ENCODE measurements at regions not wholly inside any gene's neighbourhood (a gene's known extent, or its start where the extent isn't known, plus 50 kb on each side); places are given as distances from the start of the nearest gene placed in this dataset.
A peak's percentile ranks its signal among the peaks of the same experiment; 100 is the strongest.

DNA sequence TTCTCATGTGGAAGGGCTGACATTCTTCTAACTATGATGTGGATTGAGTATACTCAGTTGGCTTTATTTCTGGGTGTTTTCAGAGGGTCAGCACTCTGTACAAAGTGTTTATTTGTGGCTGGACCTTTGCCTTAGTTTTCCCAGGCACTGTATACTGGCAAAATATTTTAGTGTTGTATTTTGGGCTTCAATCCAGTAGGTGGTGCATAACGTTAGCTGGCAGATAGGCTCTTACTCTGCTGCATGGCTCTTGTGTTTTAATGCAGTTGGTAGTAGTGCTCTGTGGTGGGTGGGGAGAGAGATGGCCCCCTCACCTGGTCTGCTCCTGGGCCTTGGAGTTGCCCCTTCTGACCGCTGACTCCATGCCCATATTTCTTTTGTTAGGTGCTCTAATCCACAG lies 75.6 kb upstream of the REG3A start:
- no peaks in the 10 kb centered on the region for H3K27me3 ChIP-seq (ENCODE audit: insufficient read depth)
- no peaks in the 10 kb centered on the region for H3K79me2 ChIP-seq (replicated peaks; ENCODE audit: insufficient read depth)
- ATAC-seq (peak; percentile 90), DNase-seq (ENCODE audit: low spot score) (peak; percentile 47)
- Mint-ChIP-seq H3K27ac (no peak overlapping the region), H3K27me3 (ENCODE audit: insufficient read depth, low read depth, poor library complexity) (no peaks in the 10 kb centered on the region), H3K9me3 (no peaks in the 10 kb centered on the region), H3K36me3 (ENCODE audit: low read depth) (no peaks in the 10 kb centered on the region), H3K4me3 (no peak overlapping the region), H3K4me1 (no peaks in the 10 kb centered on the region)
- H3K9me2 ChIP-seq (ENCODE audit: insufficient read depth), result no peaks in the 10 kb centered on the region; the same call in 1 of the 2 replicates
- no peak overlapping the region for H2AFZ ChIP-seq
- H3K4me2 ChIP-seq, result no peak overlapping the region
- TF ChIP-seq STAT1 (IDR thresholded peaks at IDR 0.05; ENCODE audit: unreplicated experiment), result no peak
- TF ChIP-seq, protein P1, sequence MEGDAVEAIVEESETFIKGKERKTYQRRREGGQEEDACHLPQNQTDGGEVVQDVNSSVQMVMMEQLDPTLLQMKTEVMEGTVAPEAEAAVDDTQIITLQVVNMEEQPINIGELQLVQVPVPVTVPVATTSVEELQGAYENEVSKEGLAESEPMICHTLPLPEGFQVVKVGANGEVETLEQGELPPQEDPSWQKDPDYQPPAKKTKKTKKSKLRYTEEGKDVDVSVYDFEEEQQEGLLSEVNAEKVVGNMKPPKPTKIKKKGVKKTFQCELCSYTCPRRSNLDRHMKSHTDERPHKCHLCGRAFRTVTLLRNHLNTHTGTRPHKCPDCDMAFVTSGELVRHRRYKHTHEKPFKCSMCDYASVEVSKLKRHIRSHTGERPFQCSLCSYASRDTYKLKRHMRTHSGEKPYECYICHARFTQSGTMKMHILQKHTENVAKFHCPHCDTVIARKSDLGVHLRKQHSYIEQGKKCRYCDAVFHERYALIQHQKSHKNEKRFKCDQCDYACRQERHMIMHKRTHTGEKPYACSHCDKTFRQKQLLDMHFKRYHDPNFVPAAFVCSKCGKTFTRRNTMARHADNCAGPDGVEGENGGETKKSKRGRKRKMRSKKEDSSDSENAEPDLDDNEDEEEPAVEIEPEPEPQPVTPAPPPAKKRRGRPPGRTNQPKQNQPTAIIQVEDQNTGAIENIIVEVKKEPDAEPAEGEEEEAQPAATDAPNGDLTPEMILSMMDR (conservative IDR thresholded peaks at IDR 0.05; ENCODE audit: low read depth in 2 of 2), result peak; percentile 64 to 80
- H3K4me1 ChIP-seq (ENCODE audit: insufficient read depth), result no peaks in the 10 kb centered on the region
- H3K4me3 ChIP-seq, result no peak overlapping the region
- no peak overlapping the region for H3K27ac ChIP-seq (ENCODE audit: low read depth)
- H3F3A ChIP-seq (replicated peaks; ENCODE audit: low read depth), result no peaks in the 10 kb centered on the region
- no peaks in the 10 kb centered on the region for H4K20me1 ChIP-seq (replicated peaks; ENCODE audit: insufficient read depth)
- H3K36me3 ChIP-seq (ENCODE audit: insufficient read depth), result no peaks in the 10 kb centered on the region

DNA sequence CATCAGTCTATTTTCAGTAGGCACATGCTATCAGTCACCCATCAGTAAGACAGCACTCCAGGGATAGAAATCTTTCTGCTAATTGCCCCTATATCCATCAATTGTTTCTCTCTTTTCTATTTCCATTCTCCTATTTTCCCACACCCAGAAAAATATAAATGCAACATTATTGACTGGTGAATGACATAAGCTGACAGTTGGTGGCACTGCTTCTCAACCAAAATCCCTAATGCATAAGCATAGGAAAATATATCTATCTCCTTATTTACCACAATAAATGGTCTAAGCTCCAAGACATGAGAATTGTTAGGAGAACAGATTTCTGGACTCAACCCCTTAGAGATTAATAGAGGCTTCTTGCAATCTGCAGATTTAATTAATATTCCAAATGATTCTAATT lies 64.0 kb upstream of the REG3A start:
- peaks cover 2% of the 10 kb centered on the region; the same call in 1 of the 3 replicates for H3K9me3 Mint-ChIP-seq
- DNase-seq (ENCODE audit: low spot score) (no peak), ATAC-seq (no peak)
- H2AFZ ChIP-seq, result no peak overlapping the region
- H3K4me3 ChIP-seq, result no peak overlapping the region
- H3K79me2 ChIP-seq (replicated peaks; ENCODE audit: insufficient read depth), result no peaks in the 10 kb centered on the region
- no peaks in the 10 kb centered on the region for H3K4me1 Mint-ChIP-seq
- H4K20me1 ChIP-seq (replicated peaks; ENCODE audit: insufficient read depth), result no peaks in the 10 kb centered on the region
- TF ChIP-seq, protein P2, sequence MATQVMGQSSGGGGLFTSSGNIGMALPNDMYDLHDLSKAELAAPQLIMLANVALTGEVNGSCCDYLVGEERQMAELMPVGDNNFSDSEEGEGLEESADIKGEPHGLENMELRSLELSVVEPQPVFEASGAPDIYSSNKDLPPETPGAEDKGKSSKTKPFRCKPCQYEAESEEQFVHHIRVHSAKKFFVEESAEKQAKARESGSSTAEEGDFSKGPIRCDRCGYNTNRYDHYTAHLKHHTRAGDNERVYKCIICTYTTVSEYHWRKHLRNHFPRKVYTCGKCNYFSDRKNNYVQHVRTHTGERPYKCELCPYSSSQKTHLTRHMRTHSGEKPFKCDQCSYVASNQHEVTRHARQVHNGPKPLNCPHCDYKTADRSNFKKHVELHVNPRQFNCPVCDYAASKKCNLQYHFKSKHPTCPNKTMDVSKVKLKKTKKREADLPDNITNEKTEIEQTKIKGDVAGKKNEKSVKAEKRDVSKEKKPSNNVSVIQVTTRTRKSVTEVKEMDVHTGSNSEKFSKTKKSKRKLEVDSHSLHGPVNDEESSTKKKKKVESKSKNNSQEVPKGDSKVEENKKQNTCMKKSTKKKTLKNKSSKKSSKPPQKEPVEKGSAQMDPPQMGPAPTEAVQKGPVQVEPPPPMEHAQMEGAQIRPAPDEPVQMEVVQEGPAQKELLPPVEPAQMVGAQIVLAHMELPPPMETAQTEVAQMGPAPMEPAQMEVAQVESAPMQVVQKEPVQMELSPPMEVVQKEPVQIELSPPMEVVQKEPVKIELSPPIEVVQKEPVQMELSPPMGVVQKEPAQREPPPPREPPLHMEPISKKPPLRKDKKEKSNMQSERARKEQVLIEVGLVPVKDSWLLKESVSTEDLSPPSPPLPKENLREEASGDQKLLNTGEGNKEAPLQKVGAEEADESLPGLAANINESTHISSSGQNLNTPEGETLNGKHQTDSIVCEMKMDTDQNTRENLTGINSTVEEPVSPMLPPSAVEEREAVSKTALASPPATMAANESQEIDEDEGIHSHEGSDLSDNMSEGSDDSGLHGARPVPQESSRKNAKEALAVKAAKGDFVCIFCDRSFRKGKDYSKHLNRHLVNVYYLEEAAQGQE (IDR thresholded peaks at IDR 0.05; ENCODE audit: unreplicated experiment), result no peak
- TF ChIP-seq, protein P1 (conservative IDR thresholded peaks at IDR 0.05; ENCODE audit: low read depth in 2 of 2), result peak; percentile 27 to 48
- H3K4me2 ChIP-seq, result no peak overlapping the region
- H3K4me1 ChIP-seq (ENCODE audit: insufficient read depth), result no peaks in the 10 kb centered on the region
- H3K4me3 Mint-ChIP-seq, result no peak overlapping the region
- H3K27me3 ChIP-seq (ENCODE audit: insufficient read depth), result no peaks in the 10 kb centered on the region
- H3K36me3 Mint-ChIP-seq (ENCODE audit: low read depth), result no peaks in the 10 kb centered on the region
- no peaks in the 10 kb centered on the region for H3K27me3 Mint-ChIP-seq (ENCODE audit: insufficient read depth, low read depth, poor library complexity)
- no peak overlapping the region for H3K27ac ChIP-seq (ENCODE audit: low read depth)
- no peaks in the 10 kb centered on the region for H3K36me3 ChIP-seq (ENCODE audit: insufficient read depth)
- H3K27ac Mint-ChIP-seq, result no peak overlapping the region
- H3K9me2 ChIP-seq (ENCODE audit: insufficient read depth), result no peaks in the 10 kb centered on the region
- H3F3A ChIP-seq (replicated peaks; ENCODE audit: low read depth), result no peaks in the 10 kb centered on the region
